Keratinocyte (primary cell): ENCODE measurements at regions not wholly inside any gene's neighbourhood (a gene's known extent, or its start where the extent isn't known, plus 50 kb on each side); places are given as distances from the start of the nearest gene placed in this dataset.

Experiments used
- DNase-seq: peaks from one replicate; pipeline ENCODE4 v3.0.0-alpha.2; 2011; ENCODE audit warnings: low read depth, missing footprints, low spot score
- FAIRE-seq: peaks from 2 replicates; lab custom pipeline; 2011; peaks lifted over from hg19 to GRCh38; lab: Jason Lieb, UNC
- H2AFZ ChIP-seq: 2 replicates; pipeline ENCODE4 v1.6.0; 2012; ENCODE audit warnings: low read length, control low read depth, inconsistent platforms; ENCODE audit not compliant: control insufficient read depth
- H3K27ac ChIP-seq: 2 replicates; pipeline ENCODE4 v1.5.1; 2011; ENCODE audit warnings: low read length; ENCODE audit not compliant: control insufficient read depth, insufficient read depth
- H3K27me3 ChIP-seq: 3 replicates; pipeline ENCODE4 v1.6.0; 2011; ENCODE audit warnings: low read length; ENCODE audit not compliant: control insufficient read depth, insufficient read depth; ENCODE audit errors: extremely low read depth
- H3K36me3 ChIP-seq, 2 experiments: 2 replicates in 1 of 2; 3 replicates in 1 of 2; pipeline ENCODE4 v1.5.1; 2011; ENCODE audit warnings: low read length in 2 of 2, mild to moderate bottlenecking in 1 of 2; ENCODE audit not compliant: control insufficient read depth in 2 of 2, insufficient read depth in 2 of 2; ENCODE audit errors: extremely low read depth in 1 of 2
- H3K4me1 ChIP-seq: 3 replicates; pipeline ENCODE4 v1.5.1; 2011; ENCODE audit warnings: low read length; ENCODE audit not compliant: control insufficient read depth, insufficient read depth; ENCODE audit errors: extremely low read depth
- H3K4me2 ChIP-seq: 3 replicates; pipeline ENCODE4 v1.6.0; 2011; ENCODE audit warnings: low read depth, low read length; ENCODE audit not compliant: control insufficient read depth, insufficient read depth; ENCODE audit errors: extremely low read depth
- H3K4me3 ChIP-seq, 3 experiments: fragments of 200-600 bp in 1 of 3; sonication (generic) in 1 of 3; 2 replicates in 2 of 3; 3 replicates in 1 of 3; pipeline ENCODE4 v1.5.1; 2011 to 2016; ENCODE audit warnings: low read length in 3 of 3, mild to moderate bottlenecking in 3 of 3, control low read depth in 2 of 3, inconsistent platforms in 1 of 3, low read depth in 1 of 3, mixed read lengths in 1 of 3, mixed run types in 1 of 3, moderate library complexity in 1 of 3; ENCODE audit not compliant: control insufficient read depth in 2 of 3, insufficient read depth in 2 of 3; ENCODE audit errors: extremely low read depth in 1 of 3
- H3K79me2 ChIP-seq: 2 replicates; pipeline ENCODE4 v1.6.0; 2012; ENCODE audit warnings: low read length; ENCODE audit not compliant: control insufficient read depth, insufficient read depth
- H3K9ac ChIP-seq: 3 replicates; pipeline ENCODE4 v1.6.0; 2011; ENCODE audit warnings: low read length; ENCODE audit not compliant: control insufficient read depth, insufficient read depth; ENCODE audit errors: extremely low read depth
- H3K9me1 ChIP-seq: 3 replicates; pipeline ENCODE4 v1.6.0; 2011; ENCODE audit warnings: low read length; ENCODE audit not compliant: control insufficient read depth, insufficient read depth; ENCODE audit errors: extremely low read depth
- H3K9me3 ChIP-seq: 2 replicates; pipeline ENCODE4 v1.5.1; 2012; ENCODE audit warnings: low read depth, low read length; ENCODE audit not compliant: control insufficient read depth
- H4K20me1 ChIP-seq: 3 replicates; pipeline ENCODE4 v1.6.0; 2011; ENCODE audit warnings: low read length; ENCODE audit not compliant: control insufficient read depth, insufficient read depth; ENCODE audit errors: extremely low read depth
- CTCF ChIP-seq, 3 experiments: IDR thresholded peaks in 1 of 3; conservative IDR thresholded peaks in 1 of 3; optimal IDR thresholded peaks in 1 of 3; 2 replicates in 2 of 3; 3 replicates in 1 of 3; pipeline versions ENCODE3 to v1.5.1; 2011; ENCODE audit warnings: low read length in 3 of 3, mild to moderate bottlenecking in 3 of 3, moderate library complexity in 2 of 3, control low read depth in 1 of 3, inconsistent platforms in 1 of 3; ENCODE audit not compliant: insufficient read depth in 2 of 3; ENCODE audit errors: extremely low read depth in 1 of 3
- EZH2 ChIP-seq: IDR thresholded peaks from one replicate; pipeline ENCODE4 v1.6.1; 2012; ENCODE audit warnings: inconsistent platforms, mild to moderate bottlenecking, low read length, moderate library complexity
- dilution Hi-C: fragments of 300-500 bp; cut with MboI; formaldehyde crosslinking; loops from one replicate; pipeline ENCODE4 v1.7.0; 2020; ENCODE audit warnings: low sequenced_read_pairs; ENCODE audit not compliant: extremely low pct_ligation_motif_present

- dilution Hi-C loops, result no loop called here
- H3K9me1 ChIP-seq, result no peaks in the 10 kb centered on the region
- no peak for FAIRE-seq
Measured at GRCh38 chr5:29296548-29296947, 1896.9 kb upstream of the CDH6 start.

GRCh38 chr5:29277642-29278041, 1915.8 kb upstream of the CDH6 start:
- H3K4me1 ChIP-seq, result no peaks in the 10 kb centered on the region
- dilution Hi-C loops, result no loop called here
- H3K27me3 ChIP-seq, result no peaks in the 10 kb centered on the region
- no peak overlapping the region for H3K9ac ChIP-seq
- H3K9me3 ChIP-seq, result no peaks in the 10 kb centered on the region
- FAIRE-seq (no peak), DNase-seq (no peak)
- no peak for TF ChIP-seq EZH2
- no peak for TF ChIP-seq CTCF (optimal IDR thresholded peaks at IDR 0.05 in 1 of 3, IDR thresholded peaks at IDR 0.05 in 1 of 3, conservative IDR thresholded peaks at IDR 0.05 in 1 of 3; ENCODE audit: extremely low read depth in 1 of 3, insufficient read depth in 2 of 3, low read length in 3 of 3)
- no peaks in the 10 kb centered on the region for H4K20me1 ChIP-seq
- H3K79me2 ChIP-seq, result no peaks in the 10 kb centered on the region
- H3K27ac ChIP-seq, result no peak overlapping the region
- no peak overlapping the region for H2AFZ ChIP-seq
- H3K4me2 ChIP-seq, result no peak overlapping the region
- H3K4me3 ChIP-seq, result no peak overlapping the region
- H3K36me3 ChIP-seq, result no peaks in the 10 kb centered on the region
- no peaks in the 10 kb centered on the region for H3K9me1 ChIP-seq

More at GRCh38 chr5:29296548-29296947, 1896.9 kb upstream of the CDH6 start:
- Histone ChIP-seq H3K9ac (no peak overlapping the region), H3K27ac (no peak overlapping the region), H4K20me1 (no peaks in the 10 kb centered on the region), H2AFZ (no peak overlapping the region), H3K27me3 (no peaks in the 10 kb centered on the region), H3K4me3 (no peak overlapping the region), H3K9me3 (peaks cover 2% of the 10 kb centered on the region), H3K4me1 (no peaks in the 10 kb centered on the region), H3K79me2 (no peaks in the 10 kb centered on the region), H3K36me3 (no peaks in the 10 kb centered on the region), H3K4me2 (no peak overlapping the region)
- DNase-seq, result no peak
- TF ChIP-seq CTCF (optimal IDR thresholded peaks at IDR 0.05 in 1 of 3, IDR thresholded peaks at IDR 0.05 in 1 of 3, conservative IDR thresholded peaks at IDR 0.05 in 1 of 3; ENCODE audit: extremely low read depth in 1 of 3, insufficient read depth in 2 of 3, low read length in 3 of 3), result no peak
- TF ChIP-seq EZH2, result no peak
